Anterior cingulate cortex (tissue), 58 donors: ENCODE measurements at regions not wholly inside any gene's neighbourhood (a gene's known extent, or its start where the extent isn't known, plus 50 kb on each side); places are given as distances from the start of the nearest gene placed in this dataset.

Source experiments
- DNase-seq, 58 donors: peaks; one replicate each; lab custom pipeline; 2025; lab: John Stamatoyannopoulos, UW

- no peak for DNase-seq
Observed at GRCh38 chr14:104352493-104353220, 214.3 kb downstream of the KIF26A start.

- no peak for DNase-seq
Observed at GRCh38 chr14:104353221-104353920, 215.0 kb downstream of the KIF26A start.

- DNase-seq, result peak in 1 of 58 donors; percentile 7
Observed at GRCh38 chr14:104353921-104354701, 215.7 kb downstream of the KIF26A start.

- DNase-seq, result no peak
Observed at GRCh38 chr14:104355101-104356019, 217.0 kb downstream of the KIF26A start.

GRCh38 chr14:104356020-104356737 is 217.8 kb downstream of the KIF26A start:
- no peak for DNase-seq

- DNase-seq, result no peak
Observed at GRCh38 chr14:104356738-104357688, 218.6 kb downstream of the KIF26A start.

- no peak for DNase-seq
Observed at GRCh38 chr14:104357689-104358527, 219.5 kb downstream of the KIF26A start.

- no peak for DNase-seq
Observed at GRCh38 chr14:104358528-104359300, 220.3 kb downstream of the KIF26A start.

GRCh38 chr14:104359301-104359968 is 220.1 kb upstream of the C14orf180 start:
- DNase-seq, result no peak

- DNase-seq, result no peak
Observed at GRCh38 chr14:104359969-104360442, 219.6 kb upstream of the C14orf180 start.

GRCh38 chr14:104360501-104360900 is 219.1 kb upstream of the C14orf180 start:
- no peak for DNase-seq

- no peak for DNase-seq
Observed at GRCh38 chr14:104361101-104361591, 218.4 kb upstream of the C14orf180 start.

- DNase-seq, result no peak
Observed at GRCh38 chr14:104361921-104362681, 217.5 kb upstream of the C14orf180 start.

GRCh38 chr14:104362761-104363605 is 216.6 kb upstream of the C14orf180 start:
- DNase-seq, result no peak
